Fibroblast of pulmonary artery (primary cell): ENCODE measurements at regions not wholly inside any gene's neighbourhood (a gene's known extent, or its start where the extent isn't known, plus 50 kb on each side); places are given as distances from the start of the nearest gene placed in this dataset.

Source experiments
- DNase-seq: peaks from one replicate; pipeline ENCODE4 v3.0.0-alpha.2; 2010; ENCODE audit warnings: low read depth
- H3K4me3 ChIP-seq: replicated peaks from 2 replicates; pipeline ENCODE4 v1.5.1; 2011; ENCODE audit warnings: low read depth, mild to moderate bottlenecking, control low read depth, low read length, moderate library complexity
- CTCF ChIP-seq: IDR thresholded peaks from 2 replicates; pipeline ENCODE4 v1.5.1; 2011; ENCODE audit warnings: mild to moderate bottlenecking, control low read depth, low read length, inconsistent platforms; ENCODE audit errors: missing control alignments

GRCh38 chr1:184214128-184214527, 162.6 kb downstream of the TSEN15 start:
- no peak for DNase-seq
- no peak overlapping the region for H3K4me3 ChIP-seq
- no peak for TF ChIP-seq CTCF

- no peak for TF ChIP-seq CTCF
- no peak for DNase-seq
- no peak overlapping the region for H3K4me3 ChIP-seq
These were observed 163.9 kb downstream of the TSEN15 start for GRCh38 chr1:184215274-184215925.

DNA sequence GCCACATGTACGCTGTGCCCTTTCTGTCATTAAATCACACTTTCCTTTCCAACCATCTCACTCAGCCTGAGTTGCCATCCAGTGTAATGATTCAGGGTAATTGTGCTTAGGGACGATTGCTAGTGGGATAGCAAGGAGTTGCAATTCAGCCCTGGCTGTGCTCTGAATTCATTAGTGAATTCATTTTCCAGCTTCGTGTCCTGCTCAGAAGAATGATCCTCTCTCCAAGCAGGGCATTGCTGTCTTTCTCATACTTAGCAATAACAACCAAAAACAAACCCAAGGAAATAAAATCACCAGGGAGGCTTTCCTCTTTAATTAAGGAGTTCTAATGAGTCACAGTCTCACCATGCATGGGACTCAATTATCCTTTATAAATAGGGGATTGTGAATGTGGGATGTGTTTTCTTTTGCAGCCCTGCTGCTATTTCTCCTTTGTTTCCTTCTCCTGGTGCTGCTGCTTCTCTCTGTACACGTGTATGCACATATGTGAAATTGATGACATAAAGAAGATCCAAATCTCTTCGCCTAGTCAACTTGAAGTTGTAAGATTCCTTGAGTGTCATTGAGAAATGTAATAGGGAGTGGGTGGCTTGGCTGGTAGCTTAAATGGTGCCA, 167.0 kb downstream of the TSEN15 start:
- DNase-seq: no peak
- TF ChIP-seq CTCF: no peak
- H3K4me3 ChIP-seq: no peak overlapping the region

- no peak overlapping the region for H3K4me3 ChIP-seq
- DNase-seq: peak; percentile 14
- no peak for TF ChIP-seq CTCF
These were observed 167.4 kb upstream of the C1orf21 start for GRCh38 chr1:184219414-184219813.

GRCh38 chr1:184219883-184220282, 166.9 kb upstream of the C1orf21 start:
- no peak overlapping the region for H3K4me3 ChIP-seq
- no peak for TF ChIP-seq CTCF
- no peak for DNase-seq

DNA sequence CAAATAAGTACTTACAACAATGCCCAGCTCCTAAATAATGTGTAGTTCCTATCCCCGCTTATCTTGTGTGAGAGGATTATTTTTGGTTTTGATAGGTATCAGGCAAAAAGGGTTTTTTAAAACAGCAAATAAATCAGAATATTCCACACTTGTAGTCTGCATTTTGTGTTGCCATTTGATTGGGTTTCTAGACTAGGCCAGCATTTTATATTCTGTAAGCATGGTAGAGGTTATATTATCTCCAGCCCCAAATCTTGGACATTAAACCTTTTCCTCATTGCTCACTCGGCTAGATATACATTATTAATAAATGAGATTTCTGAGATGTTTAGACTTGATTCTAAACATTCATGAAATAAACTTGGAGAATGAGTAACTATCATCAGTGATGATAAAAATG, 165.7 kb upstream of the C1orf21 start:
- no peak for TF ChIP-seq CTCF
- no peak overlapping the region for H3K4me3 ChIP-seq
- DNase-seq: no peak

GRCh38 chr1:184222652-184223052, 164.2 kb upstream of the C1orf21 start:
- DNase-seq: peak; percentile 74
- TF ChIP-seq CTCF: peak; percentile 100
- H3K4me3 ChIP-seq: peak overlapping the region; percentile 15
